GM12891 (cell line): ENCODE measurements at regions not wholly inside any gene's neighbourhood (a gene's known extent, or its start where the extent isn't known, plus 50 kb on each side); places are given as distances from the start of the nearest gene placed in this dataset.

Source experiments
- PAX5 ChIP-seq: IDR thresholded peaks from 2 replicates; pipeline ENCODE4 v1.6.1; 2011; ENCODE audit warnings: low read length, moderate library complexity, mild to moderate bottlenecking; ENCODE audit not compliant: insufficient read depth, severe bottlenecking
- POLR2A ChIP-seq: IDR thresholded peaks from 2 replicates; pipeline ENCODE4 v1.6.1; 2011; ENCODE audit warnings: low read depth, low read length, control low read depth
- POLR2AphosphoS5 ChIP-seq: IDR thresholded peaks from 2 replicates; pipeline ENCODE4 v1.6.1; 2011; ENCODE audit warnings: low read depth, low read length, control low read depth
- POU2F2 ChIP-seq: IDR thresholded peaks from 2 replicates; pipeline ENCODE4 v1.6.1; 2011; ENCODE audit warnings: low read depth, mild to moderate bottlenecking, control low read depth, low read length, moderate library complexity
- SPI1 ChIP-seq: IDR thresholded peaks from 2 replicates; pipeline ENCODE4 v1.6.1; 2011; ENCODE audit warnings: low read depth, low read length, control low read depth
- TAF1 ChIP-seq: IDR thresholded peaks from 2 replicates; pipeline ENCODE4 v1.6.1; 2011; ENCODE audit warnings: low read depth, low read length, control low read depth

GRCh38 chr7:26522633-26523032, 231.0 kb downstream of the SNX10 start:
- TF ChIP-seq POLR2A (no peak), POLR2AphosphoS5 (no peak), TAF1 (no peak), SPI1 (no peak), POU2F2 (no peak), PAX5 (no peak)
